ENCODE measurements at regions not wholly inside any gene's neighbourhood (a gene's known extent, or its start where the extent isn't known, plus 50 kb on each side); places are given as distances from the start of the nearest gene placed in this dataset.
A peak's percentile ranks its signal among the peaks of the same experiment; 100 is the strongest.

GRCh38 chr1:34476371-34476770, 278.5 kb upstream of the GJB5 start:
- Histone ChIP-seq H3K27ac (no peak overlapping the region), H3K4me2 (no peak overlapping the region), H3K27me3 (no peaks in the 10 kb centered on the region), H3K4me3 (no peak overlapping the region), H3K9ac (no peak overlapping the region), H3K9me3 (replicated peaks in 1 of 11) (peaks cover 0 to 6% (median 0%) of the 10 kb centered on the region in 11 experiments; a peak in 3 of 22 replicates), H4K20me1 (no peaks in the 10 kb centered on the region), H3K4me1 (peaks cover 0 to 18% (median 12%) of the 10 kb centered on the region in 10 experiments; a peak in 14 of 20 replicates), H3K36me3 (no peaks in the 10 kb centered on the region)
- TF ChIP-seq Cebpa-rat (IDR thresholded peaks at IDR 0.05), result no peak

GRCh38 chr1:34477632-34478141, 277.2 kb upstream of the GJB5 start:
- no peak overlapping the region for H3K9ac ChIP-seq

GRCh38 chr1:34478515-34479076, 276.3 kb upstream of the GJB5 start:
- Histone ChIP-seq H3K4me2 (peak overlapping the region in 8 of 11 experiments; percentile 13 to 78 (median 58); a peak in 15 of 22 replicates), H3K9ac (no peak overlapping the region), H3K36me3 (no peaks in the 10 kb centered on the region), H3K27me3 (no peaks in the 10 kb centered on the region), H3K4me3 (no peak overlapping the region; a peak in 1 of 20 replicates), H3K4me1 (peaks cover 0 to 18% (median 12%) of the 10 kb centered on the region in 10 experiments; a peak in 14 of 20 replicates), H4K20me1 (no peaks in the 10 kb centered on the region), H3K27ac (no peak overlapping the region), H3K9me3 (replicated peaks in 1 of 11) (peaks cover 0 to 6% (median 0%) of the 10 kb centered on the region in 11 experiments; a peak in 3 of 22 replicates)
- TF ChIP-seq Cebpa-rat (IDR thresholded peaks at IDR 0.05), result no peak

More at GRCh38 chr1:34477632-34478141, 277.2 kb upstream of the GJB5 start:
- TF ChIP-seq Cebpa-rat (IDR thresholded peaks at IDR 0.05), result no peak
- Histone ChIP-seq H3K9me3 (replicated peaks in 1 of 11) (peaks cover 0 to 6% (median 0%) of the 10 kb centered on the region in 11 experiments; a peak in 3 of 22 replicates), H3K4me3 (no peak overlapping the region), H3K27me3 (no peaks in the 10 kb centered on the region), H4K20me1 (no peaks in the 10 kb centered on the region), H3K4me2 (peak overlapping the region in 1 of 11 experiments; percentile 64; a peak in 2 of 22 replicates), H3K27ac (no peak overlapping the region), H3K36me3 (no peaks in the 10 kb centered on the region), H3K4me1 (peaks cover 0 to 18% (median 12%) of the 10 kb centered on the region in 10 experiments; a peak in 14 of 20 replicates)

GRCh38 chr1:34479731-34480130, 275.1 kb upstream of the GJB5 start:
- H3K27me3 ChIP-seq, result no peaks in the 10 kb centered on the region
- H3K36me3 ChIP-seq, result no peaks in the 10 kb centered on the region
- no peak overlapping the region for H3K9ac ChIP-seq
- H3K4me1 ChIP-seq, result peaks cover 0 to 18% (median 12%) of the 10 kb centered on the region in 10 experiments; a peak in 14 of 20 replicates
- H3K4me2 ChIP-seq, result peak overlapping the region in 4 of 11 experiments; percentile 11 to 61 (median 36); a peak in 5 of 22 replicates
- TF ChIP-seq Cebpa-rat (IDR thresholded peaks at IDR 0.05), result no peak
- no peak overlapping the region for H3K4me3 ChIP-seq
- no peak overlapping the region for H3K27ac ChIP-seq
- no peaks in the 10 kb centered on the region for H4K20me1 ChIP-seq
- peaks cover 0 to 6% (median 0%) of the 10 kb centered on the region in 11 experiments; a peak in 3 of 22 replicates for H3K9me3 ChIP-seq (replicated peaks in 1 of 11)

- Histone ChIP-seq H3K9ac (no peak overlapping the region), H3K27ac (no peak overlapping the region), H3K4me1 (no peaks in the 10 kb centered on the region), H4K20me1 (no peaks in the 10 kb centered on the region), H3K36me3 (no peaks in the 10 kb centered on the region), H3K4me3 (no peak overlapping the region), H3K27me3 (no peaks in the 10 kb centered on the region), H3K4me2 (no peak overlapping the region), H3K9me3 (replicated peaks in 1 of 11) (peaks cover 14 to 36% (median 21%) of the 10 kb centered on the region in 11 experiments; a peak in 19 of 22 replicates)
- no peak for TF ChIP-seq Cebpa-rat (IDR thresholded peaks at IDR 0.05)
These were observed 266.7 kb upstream of the GJB5 start for GRCh38 chr1:34488080-34488708.

GRCh38 chr1:34500451-34500850, 254.4 kb upstream of the GJB5 start:
- Histone ChIP-seq H3K4me1 (no peaks in the 10 kb centered on the region), H3K27ac (no peak overlapping the region), H3K27me3 (no peaks in the 10 kb centered on the region), H3K9ac (no peak overlapping the region), H4K20me1 (no peaks in the 10 kb centered on the region), H3K4me2 (no peak overlapping the region), H3K36me3 (no peaks in the 10 kb centered on the region), H3K9me3 (replicated peaks in 1 of 11) (no peaks in the 10 kb centered on the region), H3K4me3 (no peak overlapping the region)
- TF ChIP-seq Cebpa-rat (IDR thresholded peaks at IDR 0.05), result no peak

- no peaks in the 10 kb centered on the region for H3K36me3 ChIP-seq
- no peak overlapping the region for H3K27ac ChIP-seq
- no peak overlapping the region for H3K4me2 ChIP-seq
- no peaks in the 10 kb centered on the region for H4K20me1 ChIP-seq
- no peak overlapping the region for H3K9ac ChIP-seq
- H3K4me3 ChIP-seq, result no peak overlapping the region
- peaks cover 22 to 41% (median 27%) of the 10 kb centered on the region in 11 experiments for H3K9me3 ChIP-seq (replicated peaks in 1 of 11)
- H3K4me1 ChIP-seq, result no peaks in the 10 kb centered on the region
- H3K27me3 ChIP-seq, result no peaks in the 10 kb centered on the region
- no peak for TF ChIP-seq Cebpa-rat (IDR thresholded peaks at IDR 0.05)
These were observed 243.0 kb upstream of the GJB5 start for GRCh38 chr1:34511802-34512201.

- Histone ChIP-seq H4K20me1 (no peaks in the 10 kb centered on the region), H3K36me3 (no peaks in the 10 kb centered on the region), H3K4me3 (no peak overlapping the region), H3K9ac (no peak overlapping the region), H3K27me3 (no peaks in the 10 kb centered on the region), H3K4me1 (no peaks in the 10 kb centered on the region), H3K4me2 (no peak overlapping the region), H3K9me3 (replicated peaks in 1 of 11) (peaks cover 0 to 8% (median 0%) of the 10 kb centered on the region in 11 experiments; a peak in 1 of 22 replicates), H3K27ac (no peak overlapping the region)
- no peak for TF ChIP-seq Cebpa-rat (IDR thresholded peaks at IDR 0.05)
These were observed 236.6 kb upstream of the GJB5 start for GRCh38 chr1:34518146-34518699.

GRCh38 chr1:34520111-34520510, 234.7 kb upstream of the GJB5 start:
- no peak for TF ChIP-seq Cebpa-rat (IDR thresholded peaks at IDR 0.05)
- no peaks in the 10 kb centered on the region for H3K36me3 ChIP-seq

More at GRCh38 chr1:34520111-34520510, 234.7 kb upstream of the GJB5 start:
- H4K20me1 ChIP-seq, result no peaks in the 10 kb centered on the region
- H3K9me3 ChIP-seq (replicated peaks in 1 of 11), result 0 out of 22 replicates have a peak, but pooled peaks cover 0 to 4% (median 0%) of the 10 kb centered on the region in 11 experiments
- no peak overlapping the region for H3K4me3 ChIP-seq
- H3K9ac ChIP-seq, result no peak overlapping the region
- no peaks in the 10 kb centered on the region for H3K4me1 ChIP-seq
- no peak overlapping the region for H3K4me2 ChIP-seq
- H3K27me3 ChIP-seq, result no peaks in the 10 kb centered on the region
- no peak overlapping the region for H3K27ac ChIP-seq

Measured in BLaER1 treated with 17β-estradiol and CSF1 and Interleukin-3, amounts not matched to agents 10 nM and 100 nM (cell line).